IPS-NIHi7 (cell line): ENCODE measurements at regions not wholly inside any gene's neighbourhood (a gene's known extent, or its start where the extent isn't known, plus 50 kb on each side); places are given as distances from the start of the nearest gene placed in this dataset.

Source experiments
- DNase-seq: peaks from one replicate; pipeline ENCODE4 v3.0.0; 2012; ENCODE audit warnings: mixed read lengths; ENCODE audit errors: extremely low spot score

DNA sequence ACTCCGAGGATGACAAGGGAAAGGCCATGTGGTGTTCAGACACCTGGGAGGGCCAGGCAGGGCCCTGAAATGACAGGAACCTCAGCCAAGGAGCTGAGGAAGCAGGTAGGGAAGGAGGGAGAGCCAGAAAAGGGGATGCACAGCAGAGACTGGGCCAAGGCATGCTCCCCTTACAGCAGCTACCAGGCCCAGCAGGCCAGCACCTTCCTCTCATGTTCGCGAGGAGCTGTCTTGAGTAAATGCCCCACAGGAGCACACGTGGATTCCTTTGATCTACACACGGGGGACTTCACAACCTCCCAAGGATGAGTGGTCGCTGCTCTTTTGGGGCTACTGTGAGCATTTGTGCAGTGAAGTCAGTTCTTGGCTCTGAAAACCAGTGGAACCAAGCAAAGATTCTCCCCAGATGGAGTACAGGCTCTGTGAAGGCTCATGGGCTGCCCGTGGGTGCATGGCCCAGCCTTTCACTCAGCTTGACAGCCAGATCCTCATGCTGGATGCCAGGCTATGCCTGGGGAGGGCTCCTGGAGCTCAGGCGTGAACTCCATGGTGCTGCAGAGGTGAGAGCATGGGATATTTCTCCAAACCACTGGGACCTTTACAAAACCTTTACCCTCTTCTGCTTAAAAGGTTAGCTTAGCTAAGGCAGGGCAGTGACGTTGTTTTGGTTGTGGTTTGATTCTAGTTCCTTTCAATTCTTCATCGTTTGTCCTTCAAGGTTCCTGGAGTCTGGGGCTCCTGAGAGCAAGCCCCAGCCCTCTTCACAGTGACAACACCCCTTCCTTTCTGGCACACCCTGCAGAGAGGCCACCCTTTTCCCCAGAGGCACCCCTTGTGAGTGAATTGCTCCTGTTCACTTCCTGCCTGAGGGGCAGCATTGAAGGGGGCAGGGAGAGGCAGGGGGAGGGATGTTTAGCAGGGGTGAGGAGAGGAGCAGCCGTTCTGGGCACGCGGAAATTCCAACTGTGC is 74.2 kb upstream of the ZPBP start:
- DNase-seq: no peak

DNA sequence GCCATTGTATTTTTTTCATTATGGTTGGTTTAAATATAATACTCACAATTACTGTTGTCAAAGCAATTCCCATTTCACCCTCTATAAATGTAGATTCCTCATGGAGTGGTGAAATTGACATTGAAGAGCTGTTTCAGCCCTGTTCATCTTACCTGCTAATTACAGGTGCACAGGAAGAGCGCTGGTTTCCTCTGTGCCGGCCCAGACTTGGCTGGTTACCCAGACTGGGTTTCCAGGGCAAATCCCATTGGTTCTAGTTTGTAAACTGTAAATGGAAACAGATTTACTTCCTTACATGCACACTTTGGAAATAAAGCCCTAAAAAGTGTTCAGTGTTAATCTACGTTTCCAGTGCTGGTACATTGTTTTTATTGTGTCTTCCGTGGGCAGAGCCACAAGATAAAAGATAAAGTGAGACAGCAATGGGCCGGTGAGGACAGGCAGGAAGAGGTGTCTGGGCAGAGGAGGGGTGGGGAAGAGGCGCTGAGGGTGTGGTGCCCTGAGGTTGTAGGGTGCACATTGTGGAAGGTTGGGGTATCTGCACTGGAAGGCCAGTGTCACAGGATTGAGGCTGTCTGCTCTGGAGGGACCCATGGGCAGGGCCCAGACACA is 71.6 kb upstream of the ZPBP start:
- no peak for DNase-seq

DNA sequence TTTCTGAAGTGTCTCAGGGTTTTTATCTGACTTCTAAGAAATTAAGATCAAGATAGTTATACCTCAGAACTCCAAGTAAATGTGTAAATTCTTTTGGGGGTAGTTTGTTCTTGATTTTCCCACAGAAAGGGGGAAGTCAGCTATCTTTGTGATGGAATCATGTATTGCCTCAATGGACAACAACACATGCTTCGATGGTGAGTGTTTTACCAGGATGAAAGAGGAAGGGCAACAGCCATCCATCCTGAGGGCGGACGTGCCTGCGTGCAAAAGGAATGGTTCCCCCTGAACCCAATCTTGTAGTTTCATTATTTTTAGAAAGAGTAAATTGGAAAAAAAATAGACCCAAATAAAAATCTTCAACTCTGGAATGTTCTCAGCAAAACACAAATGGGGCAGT is 67.2 kb upstream of the ZPBP start:
- DNase-seq: no peak

DNA sequence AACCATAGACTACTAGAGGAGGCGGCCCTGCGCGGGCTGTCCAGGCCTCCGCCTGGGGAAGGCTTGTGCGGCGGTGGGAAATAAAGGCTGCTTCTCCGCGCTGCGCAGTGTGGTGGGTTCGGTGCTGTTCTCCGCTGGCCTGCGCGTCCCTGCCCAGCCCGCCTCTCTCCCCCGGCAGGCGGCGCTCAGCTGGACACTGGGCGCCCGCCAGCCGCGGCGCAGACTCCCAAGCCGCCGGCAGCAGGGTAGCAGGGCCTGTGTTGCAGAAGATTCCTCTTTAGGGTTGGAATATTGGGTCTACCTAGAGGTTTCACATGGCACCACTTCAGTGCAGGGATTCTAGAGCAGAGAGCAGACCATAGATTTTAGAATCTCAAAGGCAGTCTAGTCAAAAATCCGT is 66.1 kb upstream of the ZPBP start:
- no peak for DNase-seq

DNA sequence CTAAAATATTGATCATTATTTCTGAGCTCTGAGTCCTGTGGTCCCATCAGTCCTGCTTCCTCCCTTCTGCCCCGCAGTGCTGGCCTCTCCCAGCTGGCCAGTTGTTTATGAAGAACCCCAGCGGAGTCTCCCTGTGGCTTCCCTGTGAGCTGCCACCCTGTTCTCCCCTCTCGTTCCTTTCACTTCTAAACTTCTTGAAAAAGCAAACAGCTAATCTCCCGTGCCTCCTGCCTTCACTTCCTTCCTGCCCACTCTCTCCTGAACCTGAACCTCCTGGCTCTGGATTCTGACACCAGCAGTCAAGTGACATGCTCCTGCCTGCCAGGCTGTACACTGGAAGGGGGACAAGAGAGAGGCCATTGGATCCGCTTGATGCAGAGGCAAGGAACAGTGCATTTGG is 63.7 kb upstream of the ZPBP start:
- no peak for DNase-seq

DNA sequence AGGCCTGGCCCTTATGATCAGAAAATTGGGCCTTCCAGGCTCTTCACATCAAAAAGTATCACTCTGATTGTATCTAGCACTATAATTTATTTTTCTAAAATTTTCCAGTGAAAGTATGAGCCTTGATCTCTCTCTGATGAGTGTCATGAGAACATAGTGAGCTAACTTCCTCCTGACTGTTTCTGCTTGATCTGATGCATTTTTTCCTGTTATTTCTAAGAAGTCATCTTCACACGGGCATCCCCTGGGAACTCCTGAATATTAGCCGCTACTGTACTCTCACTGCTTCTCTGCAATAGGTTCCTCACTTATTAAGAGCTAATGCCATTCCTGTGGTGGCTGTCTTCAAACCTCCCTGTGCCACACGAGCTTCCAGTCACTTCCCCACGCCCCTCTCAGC is 63.1 kb upstream of the ZPBP start:
- DNase-seq: no peak

DNA sequence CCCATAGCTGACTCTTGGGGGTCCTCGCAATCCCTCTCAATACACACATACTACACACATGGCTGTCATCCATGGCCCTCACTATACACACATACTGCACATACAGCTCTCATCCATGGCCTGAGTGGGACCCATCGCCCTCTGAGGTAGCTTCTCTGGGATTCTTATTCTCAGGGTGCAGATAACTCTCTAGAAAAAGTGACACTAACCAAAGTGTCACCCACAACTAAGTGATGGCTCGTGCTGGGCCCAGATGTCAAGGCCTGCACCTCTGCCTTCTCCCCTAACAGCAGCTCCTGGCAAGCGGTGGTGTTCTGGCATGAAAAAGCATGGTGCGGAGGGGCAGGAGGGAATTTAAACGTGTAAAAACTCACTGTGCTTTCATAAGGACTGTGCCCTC is 62.7 kb upstream of the ZPBP start:
- no peak for DNase-seq

DNA sequence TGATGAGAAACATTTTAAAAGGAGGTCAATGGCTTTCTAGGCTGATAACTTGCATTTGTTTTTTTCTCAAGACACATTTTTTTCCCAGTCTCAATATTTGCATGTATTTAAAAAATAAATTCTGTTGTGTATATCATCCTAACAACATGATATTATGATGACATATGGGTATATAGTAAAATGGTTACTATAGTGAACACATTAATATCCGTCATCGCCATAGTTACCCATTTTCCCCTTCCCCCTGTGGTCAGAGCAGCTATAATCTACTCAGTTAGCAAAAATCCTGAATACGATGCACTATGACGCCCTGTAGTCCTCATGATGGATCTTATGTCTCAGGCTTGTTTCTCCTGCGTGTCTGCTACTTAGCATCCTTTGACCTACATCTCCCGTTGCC is 60.9 kb upstream of the ZPBP start:
- DNase-seq: no peak

DNA sequence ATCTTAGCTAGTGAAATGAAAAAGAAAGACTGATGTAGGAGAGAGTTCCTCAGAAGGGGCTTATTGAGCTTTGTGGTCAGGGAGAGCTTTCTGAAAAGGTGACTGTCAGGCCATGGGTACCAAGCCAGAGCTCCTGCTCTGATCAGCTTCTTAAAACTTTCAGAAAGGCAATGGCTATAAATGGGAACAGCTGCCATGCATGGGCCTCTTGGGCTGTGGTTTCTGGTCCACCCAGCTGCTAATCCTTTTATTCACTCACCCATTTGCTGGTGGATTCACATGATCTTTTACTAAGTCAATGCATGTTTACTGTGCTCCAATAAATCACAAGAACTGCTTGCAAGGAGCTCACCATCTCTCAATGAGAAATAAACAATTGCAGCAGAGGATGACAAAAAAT is 60.1 kb upstream of the ZPBP start:
- no peak for DNase-seq

DNA sequence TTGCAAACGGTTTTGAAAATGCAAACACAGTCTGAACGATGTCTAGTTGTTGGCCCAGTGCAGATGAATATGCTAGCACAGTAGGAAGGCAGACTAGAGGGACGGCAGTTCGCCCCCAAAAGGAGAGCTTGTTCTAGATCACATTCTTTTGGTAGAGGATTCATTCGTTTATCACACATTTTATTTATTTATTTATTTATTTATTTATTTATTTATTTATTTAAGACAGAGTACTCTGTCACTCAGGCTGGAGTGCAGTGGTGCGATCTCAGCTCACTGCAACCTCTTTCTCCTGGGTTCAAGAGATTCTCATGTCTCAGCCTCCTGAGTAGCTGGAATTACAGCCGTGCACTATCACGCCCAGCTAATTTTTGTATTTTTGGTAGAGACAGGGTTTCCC is 59.4 kb upstream of the ZPBP start:
- no peak for DNase-seq

DNA sequence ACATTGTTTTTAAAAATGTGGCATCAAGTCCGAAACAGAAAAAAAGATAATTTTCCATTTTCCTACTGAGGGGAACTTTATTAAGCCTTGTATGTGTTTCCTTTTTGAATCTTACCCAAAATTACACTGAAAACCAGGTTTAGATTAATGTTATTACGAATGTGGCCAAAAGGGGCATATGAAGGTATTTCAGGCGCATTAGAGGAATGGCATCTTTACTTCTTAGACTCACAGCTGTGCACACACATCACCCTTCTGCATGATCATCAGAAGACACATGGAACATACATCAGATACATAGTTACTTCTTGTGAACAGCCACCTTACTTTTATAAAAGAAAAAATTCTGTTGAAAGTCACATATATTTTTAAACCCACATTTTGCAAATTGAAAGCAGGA is 58.6 kb upstream of the ZPBP start:
- DNase-seq: no peak

DNA sequence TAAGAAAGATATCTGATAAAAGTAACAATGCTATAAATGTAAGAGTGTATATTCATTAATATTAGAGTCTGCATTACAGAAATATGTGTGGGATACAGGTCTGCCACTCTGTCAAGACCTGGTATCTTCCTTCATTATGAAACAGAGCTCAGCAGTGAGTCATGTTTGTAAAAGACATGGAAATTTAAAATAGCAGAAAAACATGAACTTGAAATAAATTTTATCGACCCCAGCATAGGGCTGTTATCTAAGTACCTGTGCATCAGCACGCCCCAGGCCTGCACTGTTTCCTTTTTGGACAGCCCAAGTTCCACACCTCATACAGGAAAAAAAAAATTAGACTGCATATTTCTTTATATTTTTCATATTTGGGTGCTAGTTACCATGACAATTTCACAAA is 58.0 kb upstream of the ZPBP start:
- no peak for DNase-seq

DNA sequence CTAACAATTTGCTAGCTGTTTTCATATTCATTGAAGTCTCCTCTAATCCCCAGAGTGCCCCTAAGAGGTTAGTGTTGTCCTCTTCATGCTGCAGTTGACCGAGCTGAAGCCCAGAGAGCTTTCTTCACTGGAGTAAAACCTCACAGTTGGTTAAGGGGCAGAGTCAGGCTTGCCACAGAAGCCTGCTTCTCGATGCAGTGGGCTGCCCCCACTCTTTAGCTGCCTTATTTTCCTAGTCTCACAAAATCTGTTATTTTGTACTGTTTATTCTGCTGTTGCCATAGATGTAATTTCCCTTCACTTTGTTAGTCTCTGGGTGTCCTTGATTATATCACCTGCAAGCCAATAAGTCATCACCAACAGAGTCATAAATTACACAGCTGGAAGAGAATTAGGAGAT is 56.3 kb upstream of the ZPBP start:
- DNase-seq: no peak

DNA sequence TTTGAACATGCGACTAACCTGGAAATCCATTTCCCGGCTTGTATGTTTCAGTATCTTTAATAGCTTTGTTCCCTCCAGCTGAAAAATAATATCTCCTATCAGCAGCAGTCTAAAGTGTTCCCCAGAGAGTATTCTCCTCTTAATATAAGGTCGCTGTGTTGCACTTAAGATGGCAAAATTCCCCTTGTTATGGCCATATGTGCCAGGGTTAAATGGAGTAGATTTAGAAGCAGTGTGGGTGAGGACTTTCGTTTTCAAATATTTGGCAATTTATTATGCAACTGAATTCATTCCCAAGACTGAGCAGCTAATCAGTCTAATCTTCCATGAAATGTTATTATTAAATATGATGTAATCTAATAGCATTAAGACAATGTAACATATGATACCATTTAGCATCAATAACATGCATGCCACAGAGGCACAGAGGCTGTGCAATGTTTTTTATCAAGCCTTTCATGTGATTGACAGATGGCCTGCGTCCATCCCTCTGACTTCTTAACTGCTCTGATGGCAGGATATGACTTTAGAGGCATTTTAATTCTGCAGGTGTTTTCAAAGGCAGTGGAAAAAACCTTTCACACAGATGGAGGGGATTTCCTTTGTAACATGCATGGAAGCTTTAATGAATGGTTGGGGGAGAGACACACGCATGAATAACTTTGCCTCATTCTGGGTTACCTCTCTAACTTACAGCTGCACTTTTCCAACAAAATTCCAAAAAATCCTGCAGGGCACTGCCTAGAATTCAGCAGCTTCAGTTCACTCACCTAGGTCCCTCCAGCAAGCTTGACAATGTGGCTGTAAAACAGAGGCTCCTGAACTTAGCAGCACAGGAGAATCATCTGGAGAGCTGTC is 55.1 kb upstream of the ZPBP start:
- no peak for DNase-seq

DNA sequence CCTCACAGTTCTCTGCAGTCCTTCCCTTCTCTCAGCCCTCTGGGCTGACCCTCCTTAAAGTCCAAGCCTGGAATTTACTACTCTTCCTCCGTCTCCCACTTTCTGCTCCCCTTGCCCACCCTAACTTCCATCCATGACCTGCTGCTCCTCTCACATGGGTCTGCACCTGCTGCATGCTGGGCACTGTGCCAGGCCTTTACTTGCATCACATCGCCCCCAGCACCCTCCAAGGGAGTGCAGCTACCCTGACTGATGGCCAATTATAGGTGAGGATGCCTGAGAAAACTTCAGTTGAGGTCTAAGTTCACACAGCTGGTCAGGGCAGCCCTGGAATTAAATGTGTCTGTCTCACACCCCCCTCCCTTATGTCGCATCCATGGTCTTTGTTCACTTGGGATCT is 53.6 kb upstream of the ZPBP start:
- DNase-seq: no peak

DNA sequence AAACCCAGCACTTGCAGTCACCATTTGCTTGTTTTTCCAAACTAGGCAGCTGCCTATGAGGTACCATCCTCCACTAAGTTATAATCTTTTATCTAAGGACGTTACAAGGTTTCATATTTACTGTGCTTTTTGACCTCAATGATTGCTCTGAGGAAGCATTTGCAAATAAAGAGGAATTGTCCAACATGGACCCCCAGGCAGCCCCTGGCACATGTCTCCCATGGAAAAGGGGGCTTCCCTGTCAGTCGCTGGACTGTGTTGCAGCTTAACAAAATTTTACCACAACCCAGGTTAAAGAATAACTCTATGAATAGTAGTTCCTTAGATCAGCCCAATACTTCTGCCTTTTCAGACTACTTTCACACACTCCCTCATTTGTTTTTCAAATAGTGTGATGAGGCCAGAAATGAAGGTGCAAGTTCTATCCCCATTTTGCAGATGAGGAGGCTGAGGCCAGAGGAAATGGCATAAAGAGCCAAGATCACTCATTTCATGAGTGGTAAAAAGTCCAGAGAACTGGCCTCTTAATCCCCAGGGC is 52.8 kb upstream of the ZPBP start:
- no peak for DNase-seq

DNA sequence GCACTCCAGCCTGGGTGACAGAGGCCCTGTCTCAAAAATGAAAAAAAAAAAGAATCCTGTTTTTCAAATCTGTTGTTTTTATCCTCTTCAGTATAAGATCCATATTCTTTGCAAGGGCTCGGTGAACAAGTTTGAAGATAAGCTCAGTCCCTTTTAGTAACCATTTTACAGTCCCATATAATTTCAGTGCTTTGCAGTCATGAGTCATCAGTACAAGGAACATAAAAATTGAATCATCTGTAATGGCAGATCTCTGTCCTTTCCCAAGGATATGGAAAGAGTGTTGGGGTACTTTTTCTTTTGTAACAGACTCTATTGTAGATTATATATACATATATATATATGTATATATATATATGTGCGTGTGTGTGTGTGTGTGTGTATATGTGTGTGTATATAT is 52.2 kb upstream of the ZPBP start:
- no peak for DNase-seq
